ENCODE measurements at regions not wholly inside any gene's neighbourhood (a gene's known extent, or its start where the extent isn't known, plus 50 kb on each side); places are given as distances from the start of the nearest gene placed in this dataset.
A peak's percentile ranks its signal among the peaks of the same experiment; 100 is the strongest.
"Not testable (repeated sequence)": the region's sequence is repeated elsewhere in the genome, so short reads cannot be mapped to it uniquely, and the experiment has no call there.

DNA sequence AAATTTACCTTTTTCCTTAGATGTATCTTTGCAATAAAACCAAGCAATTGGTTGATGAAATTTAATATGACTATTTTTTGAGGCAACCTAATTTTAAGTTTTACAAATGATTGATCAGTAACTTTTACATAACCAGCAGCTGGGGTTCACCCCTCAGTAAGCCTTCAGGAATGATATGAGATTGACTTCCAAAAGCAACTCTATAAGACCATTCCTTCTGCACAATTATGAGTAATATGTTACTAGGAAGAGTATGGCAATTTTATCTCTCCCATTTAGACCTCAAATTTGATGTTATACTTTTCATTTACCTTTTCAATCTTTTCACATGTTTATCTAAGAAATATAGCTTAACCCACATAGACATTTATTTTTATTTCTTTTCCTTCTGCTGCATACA lies 1546.3 kb downstream of the HACE1 start:
- DNase-seq: no peak

DNA sequence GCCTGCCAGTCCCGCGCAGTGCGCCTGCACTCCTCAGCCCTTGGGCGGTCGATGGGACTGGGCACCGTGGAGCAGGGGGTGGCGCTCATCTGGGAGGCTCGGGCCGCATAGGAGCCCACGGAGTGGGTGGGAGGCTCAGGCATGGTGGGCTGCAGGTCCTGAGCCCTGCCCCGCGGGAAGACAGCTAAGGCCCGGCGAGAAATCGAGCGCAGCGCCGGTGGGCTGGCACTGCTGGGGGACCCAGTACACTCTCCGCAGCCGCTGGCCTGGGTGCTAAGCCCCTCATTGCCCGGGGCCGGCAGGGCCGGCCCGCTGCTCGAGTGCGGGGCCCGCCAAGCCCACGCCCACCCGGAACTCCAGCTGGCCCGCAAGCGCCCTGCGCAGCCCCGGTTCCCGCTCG lies 1565.3 kb downstream of the HACE1 start:
- DNase-seq: not testable (repeated sequence)

DNA sequence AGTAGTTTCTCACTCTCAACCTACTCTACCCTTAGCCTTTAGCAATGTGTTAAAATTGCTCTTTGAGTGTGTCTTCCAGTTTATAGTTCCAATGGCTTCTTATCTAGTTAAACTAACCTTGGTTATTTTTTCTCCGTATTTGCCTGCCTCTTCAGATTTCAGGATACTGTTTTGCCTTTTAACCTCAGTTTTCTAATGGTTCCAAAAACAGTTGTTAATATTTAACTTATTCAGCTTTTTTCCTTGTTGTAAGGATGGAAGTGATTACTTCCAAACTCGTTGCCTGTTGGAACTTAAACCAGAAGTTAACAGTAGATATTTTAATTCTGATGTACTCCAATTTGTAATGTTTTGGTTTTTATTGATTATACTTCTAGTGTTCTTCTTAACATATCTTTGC lies 1574.9 kb downstream of the HACE1 start:
- DNase-seq: no peak

DNA sequence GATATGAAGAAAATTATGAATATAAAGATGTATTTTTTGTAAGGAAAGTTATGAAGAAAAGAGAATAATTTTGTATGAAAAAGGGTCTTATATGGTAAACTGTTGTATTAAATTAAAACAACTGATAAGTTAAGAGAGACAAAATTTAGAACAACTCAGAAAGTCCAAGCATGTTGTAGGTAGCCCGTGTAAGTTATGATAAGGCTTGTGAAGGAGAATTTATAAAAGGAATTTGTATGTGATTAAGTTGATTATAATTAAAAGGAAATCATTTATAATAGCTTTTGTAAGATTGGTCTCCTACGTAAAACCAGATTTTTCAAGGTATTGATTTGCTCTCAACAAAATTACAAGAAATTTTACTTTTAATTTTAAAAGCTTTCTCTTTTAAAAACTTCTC lies 1579.3 kb downstream of the HACE1 start:
- DNase-seq: no peak

DNA sequence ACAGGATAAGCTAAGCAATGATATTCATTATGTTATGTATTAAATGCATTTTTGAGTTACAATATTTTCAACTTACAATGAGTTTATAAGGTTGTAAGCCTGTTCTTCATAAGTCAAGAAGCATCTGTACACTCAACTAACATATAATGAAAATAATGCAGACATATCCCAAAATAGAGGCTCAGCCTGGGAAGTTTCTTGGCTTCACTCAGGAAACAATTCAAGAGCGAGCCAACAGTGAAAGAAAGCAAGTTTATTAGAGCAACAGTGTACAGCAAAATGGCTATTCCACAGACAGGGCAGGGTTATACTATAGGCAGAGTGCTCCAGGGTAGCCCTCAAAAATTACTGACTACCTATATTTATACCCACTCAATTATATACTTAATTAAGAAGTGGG lies 1581.8 kb downstream of the HACE1 start:
- no peak for DNase-seq

DNA sequence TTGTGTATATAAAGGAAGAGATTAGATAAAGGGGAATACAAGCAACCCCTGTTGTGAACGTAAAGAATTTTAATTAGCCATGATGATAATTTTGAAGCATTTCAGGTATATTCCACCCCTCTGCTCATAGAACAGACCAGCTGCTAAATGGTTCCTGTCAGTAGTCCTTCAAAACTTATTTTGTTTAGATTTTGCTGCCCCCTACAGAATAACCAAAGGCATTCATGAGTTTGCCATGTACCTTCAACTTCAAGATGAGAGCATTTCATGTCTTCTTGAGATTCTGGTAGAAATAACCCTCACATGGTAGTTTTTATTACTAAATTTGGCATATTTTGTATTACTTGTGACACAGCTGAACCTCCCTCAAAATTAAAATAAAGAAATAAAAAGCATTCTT lies 1586.7 kb downstream of the HACE1 start:
- peak; percentile 27 for DNase-seq

DNA sequence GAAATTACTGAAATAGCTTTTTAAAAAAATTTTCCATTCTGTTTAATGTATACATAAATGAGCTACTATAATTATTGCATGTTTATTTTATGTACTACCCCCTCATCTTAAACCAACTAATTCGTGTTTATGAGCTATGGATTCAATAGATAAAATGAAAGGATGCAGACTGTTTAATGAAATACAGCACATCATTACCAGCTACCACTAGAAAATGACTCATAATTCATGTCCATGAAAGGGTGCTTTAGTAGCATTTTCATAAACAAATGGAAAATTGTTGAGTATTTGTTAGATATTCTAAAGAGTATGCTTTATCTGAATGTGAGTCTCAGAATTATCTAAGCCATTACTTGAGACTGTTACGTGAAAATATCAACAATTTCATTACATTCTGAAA lies 1590.1 kb downstream of the HACE1 start:
- DNase-seq: no peak

DNA sequence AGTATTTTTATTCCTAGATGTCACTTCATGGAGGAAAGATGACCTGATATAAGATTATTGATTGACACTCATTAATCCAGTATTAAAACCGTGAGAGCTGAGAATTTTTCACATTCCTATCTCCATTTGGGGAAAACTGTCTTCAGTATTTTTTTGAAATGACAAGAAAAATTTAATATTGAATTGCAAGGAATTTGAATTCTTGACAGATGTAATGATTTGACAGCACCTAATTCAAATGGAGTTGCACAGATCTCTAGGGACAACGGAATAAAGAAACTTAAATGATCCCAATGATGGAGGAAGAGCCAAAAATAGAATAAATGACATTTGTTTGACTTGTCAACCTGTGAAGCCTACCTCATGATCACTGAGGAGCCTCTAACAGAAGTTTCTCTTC lies 1591.4 kb downstream of the HACE1 start:
- DNase-seq: no peak

DNA sequence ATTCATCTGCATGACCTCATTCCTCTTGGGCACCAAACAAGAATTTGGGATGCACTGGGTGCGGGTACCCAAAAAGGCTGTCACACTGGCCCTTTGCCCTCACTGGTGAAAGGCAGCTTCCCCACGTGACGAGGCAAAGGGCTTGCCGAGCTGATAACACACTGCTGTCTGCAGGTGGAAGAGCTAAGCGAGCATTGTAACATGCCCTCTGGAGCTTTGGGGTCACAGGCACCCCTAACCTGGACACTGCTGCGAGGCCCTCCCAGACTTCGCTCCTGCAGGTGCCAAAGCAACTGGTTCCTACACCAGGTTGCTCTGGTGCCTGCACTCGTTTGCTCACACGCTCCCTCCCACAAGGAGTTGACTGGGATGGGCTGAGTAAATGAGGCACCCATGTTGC lies 1595.7 kb downstream of the HACE1 start:
- no peak for DNase-seq

DNA sequence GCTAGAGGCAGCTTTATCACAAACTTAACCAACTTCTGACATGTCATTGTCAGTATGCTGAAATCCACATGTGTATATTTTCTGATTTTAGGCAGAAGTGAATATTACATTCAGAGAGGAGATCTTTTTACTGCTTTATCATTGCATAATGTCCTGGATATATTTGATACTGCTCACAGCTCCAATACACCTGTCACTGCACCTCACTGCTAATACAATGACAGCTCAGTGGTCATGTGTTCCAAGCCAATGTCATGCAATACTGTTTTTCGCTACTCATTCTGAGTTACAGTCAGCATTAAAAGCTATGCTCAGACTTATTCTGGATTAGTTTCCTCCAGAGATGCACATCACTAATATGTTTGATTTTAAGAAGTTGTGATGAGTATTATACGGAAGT lies 1604.6 kb downstream of the HACE1 start:
- DNase-seq: no peak

DNA sequence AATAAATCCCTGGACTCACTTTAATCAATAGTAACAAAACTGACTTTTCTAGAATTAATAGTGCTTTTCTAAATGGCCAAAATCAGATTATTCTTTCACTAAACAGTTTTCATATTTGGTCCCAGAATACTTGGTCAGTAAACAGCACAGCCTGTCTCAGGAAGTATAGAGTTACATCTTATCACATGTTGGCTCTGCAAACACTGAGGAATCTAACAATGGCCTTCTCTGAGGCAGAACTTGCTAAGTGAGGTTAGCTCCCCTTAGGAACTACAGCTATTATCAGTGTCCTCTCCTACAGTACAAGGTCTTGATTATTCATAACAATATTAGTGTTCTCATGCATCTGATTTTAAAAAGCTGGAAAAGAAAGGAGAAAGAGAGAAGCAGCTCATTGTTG lies 1622.8 kb downstream of the HACE1 start:
- DNase-seq: no peak

DNA sequence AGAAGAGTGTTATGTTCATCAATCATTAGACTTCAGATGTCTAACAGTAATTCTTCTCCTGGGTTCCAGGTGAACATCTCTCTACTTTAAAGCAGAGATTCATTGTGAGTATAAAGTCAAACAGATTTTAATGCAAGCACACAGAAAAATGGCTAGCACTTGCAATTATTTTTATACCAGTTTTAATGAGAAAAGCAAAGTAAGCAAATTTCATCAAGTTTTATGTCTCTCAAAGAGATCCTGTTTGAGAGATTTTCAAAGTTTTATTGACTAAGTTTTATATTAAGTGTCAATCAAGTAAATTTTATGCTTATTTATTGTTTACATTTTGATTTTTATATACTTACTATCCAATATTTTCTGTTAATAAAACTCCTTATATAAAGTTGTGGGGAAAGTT lies 1628.5 kb downstream of the HACE1 start:
- no peak for DNase-seq

DNA sequence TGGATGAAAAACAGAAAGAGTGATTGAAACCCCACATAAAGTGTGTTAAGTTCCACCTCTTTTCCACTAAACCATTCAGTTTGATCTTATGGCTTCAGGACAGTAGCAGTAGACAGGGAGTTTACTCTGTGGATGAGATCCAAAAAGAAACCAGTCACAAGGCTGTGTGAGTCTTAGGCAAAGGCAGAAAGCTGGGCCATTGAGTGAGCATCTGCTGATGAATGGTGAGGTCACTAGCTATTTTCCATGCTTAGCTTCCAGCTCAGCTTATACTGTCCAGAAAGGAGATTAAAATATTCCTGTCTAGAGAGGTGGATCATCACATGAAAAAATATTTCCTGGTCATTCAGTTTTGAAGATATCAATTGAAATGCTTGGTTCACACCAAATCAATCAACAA lies 1643.9 kb downstream of the HACE1 start:
- DNase-seq: no peak

DNA sequence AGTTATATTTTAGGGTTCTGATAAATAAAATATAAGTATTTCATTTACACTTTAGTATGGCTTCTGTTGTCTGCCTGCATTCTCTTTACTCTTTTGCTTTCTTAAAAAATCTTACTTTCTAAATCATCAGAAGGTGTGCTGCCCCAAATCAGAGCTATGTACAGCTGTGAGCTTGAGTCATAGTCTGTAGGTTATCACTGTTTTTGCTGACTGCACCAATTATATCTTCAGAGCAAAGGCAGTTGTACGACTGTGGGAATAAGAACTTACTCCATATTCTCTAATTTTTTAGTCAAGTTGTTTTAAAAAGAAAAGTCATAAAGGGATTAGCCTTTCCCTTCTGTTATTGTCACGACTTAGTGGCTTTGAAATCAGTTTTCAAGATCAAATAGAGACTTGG lies 1649.0 kb downstream of the HACE1 start:
- DNase-seq: no peak

DNA sequence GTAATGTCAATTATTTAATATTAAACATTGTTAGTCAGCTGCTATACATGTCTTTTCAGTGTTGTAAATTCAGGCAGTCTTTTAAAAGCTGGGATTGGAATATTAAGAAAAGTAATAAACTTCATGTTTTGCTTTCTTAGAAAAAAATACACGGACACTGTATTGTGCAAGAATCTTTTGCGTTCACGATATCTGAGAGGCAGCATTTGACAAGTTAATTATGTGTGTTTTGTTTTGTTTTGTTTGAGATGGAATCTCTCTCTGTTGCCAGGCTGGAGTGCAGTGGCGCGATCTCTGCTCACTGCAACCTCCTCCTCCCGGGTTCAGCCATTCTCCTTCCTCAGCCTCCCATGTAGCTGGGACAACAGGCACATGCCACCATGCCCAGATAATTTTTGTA lies 1661.3 kb downstream of the HACE1 start:
- no peak for DNase-seq

DNA sequence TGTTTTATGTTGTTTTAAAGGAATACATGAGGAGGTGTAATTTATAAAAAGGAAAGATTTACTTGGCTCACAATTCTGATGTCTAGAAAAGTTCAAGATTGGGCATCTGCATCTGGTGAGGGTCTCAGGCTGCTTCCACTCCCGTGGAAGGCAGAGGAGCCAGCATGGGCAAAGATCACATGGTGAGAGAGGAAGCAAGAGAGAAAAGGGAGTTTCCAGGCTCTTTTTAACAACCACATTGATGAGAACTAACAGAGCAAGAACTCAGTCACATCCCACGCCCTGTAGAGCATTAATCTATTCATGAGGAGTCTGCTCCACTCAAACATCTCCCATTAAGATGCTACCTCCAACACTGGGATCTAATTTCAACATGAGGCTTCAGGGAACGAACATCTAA lies 1666.3 kb downstream of the HACE1 start:
- DNase-seq: no peak

DNA sequence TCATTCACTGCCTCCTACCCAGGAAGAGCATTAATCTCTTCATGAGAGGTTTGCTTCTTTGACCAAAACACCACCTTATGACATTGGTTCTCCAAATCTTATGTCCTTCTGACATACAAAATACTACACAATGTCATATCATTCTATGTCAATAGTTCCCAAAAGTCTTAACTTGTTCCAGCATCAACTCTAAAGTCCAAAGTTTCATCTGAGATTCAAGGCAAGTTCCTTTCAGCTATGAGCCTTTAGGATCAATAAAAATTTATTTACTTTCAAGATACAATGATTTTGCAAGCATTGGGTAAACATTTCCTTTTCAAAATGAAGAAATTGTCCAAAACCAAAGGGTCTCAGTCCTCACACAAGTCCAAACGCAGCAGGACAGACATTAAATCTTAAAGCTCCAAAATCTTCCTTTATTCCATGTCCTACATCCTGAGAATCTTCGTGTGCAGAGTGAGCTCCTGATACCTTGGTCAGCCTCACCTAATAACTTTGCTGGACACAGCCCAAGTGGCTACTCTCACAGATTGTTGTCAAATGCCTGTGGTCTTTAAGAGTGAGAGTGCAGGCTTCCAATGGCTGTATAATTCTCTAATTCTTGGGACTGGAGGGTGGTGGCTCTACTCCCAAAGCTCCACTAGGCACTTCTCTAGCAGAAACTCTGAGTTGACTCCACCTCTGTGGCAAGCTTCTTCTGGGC lies 1668.2 kb downstream of the HACE1 start:
- DNase-seq: no peak

DNA sequence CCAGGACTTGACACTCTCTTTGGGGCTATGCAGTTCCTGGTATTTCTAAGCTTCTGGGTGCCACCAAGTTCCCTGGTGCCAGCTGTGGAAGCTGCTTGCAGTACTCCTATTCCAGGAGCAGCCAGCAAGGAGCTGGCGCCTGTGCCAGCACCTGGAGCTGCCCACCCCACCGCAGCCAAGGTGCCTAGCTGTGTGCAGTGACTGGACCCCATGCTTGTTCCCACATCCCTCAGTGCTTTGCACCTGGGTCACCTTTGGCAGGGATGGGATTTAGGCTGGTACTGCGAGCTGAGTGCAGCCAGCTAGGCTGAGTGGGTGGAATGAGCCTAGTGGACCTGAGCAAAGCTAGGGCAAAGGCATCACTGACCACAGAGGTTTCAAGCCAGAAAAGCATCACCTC lies 1674.9 kb downstream of the HACE1 start:
- no peak for DNase-seq

DNA sequence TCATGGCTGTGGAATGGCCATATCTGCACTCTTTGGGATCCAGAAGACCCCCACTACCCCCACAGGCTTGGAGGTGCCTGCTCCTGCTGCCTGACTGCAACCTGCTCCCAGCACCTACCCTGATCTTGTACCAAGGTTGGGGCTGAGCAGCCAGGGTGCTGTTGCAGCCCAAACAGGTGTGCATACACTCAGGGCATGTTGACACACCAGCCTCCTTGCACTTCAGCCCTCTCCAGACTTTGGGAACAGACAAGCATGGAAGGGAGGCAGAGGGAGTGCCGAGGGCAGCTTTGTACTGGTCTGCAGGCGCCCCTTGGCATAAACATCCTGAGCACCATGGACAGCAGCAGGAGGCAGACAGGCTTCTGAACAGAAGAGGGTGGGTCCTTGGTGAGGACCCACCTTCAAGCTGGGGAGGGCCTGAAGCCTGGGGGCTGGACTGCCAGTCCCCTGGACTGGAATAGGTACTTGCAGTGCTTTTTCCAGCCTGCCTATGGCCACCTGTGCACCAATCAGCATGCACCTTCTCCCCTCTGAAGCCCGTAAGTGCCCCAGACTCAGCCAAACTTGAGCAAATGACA lies 1675.8 kb downstream of the HACE1 start:
- DNase-seq: no peak

DNA sequence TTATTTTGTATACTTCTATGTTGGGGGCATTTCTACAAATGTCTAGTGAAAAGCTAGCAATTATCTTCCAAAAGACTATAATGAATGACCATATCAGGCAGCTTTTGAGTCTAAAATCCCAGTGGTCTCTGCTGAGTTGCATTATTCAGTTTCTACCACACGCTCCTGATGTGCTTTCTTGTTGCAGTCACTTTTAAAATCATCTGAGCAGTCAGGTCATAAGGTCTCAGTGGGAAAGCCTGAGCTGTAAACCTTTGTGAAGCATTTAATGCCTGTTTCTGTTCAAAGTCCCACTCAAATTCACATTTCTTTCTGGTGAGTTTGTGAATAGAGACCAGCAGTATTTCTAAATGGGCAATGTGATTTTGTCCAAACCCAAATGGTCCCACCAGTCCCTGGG lies 1681.5 kb downstream of the HACE1 start:
- no peak for DNase-seq

DNA sequence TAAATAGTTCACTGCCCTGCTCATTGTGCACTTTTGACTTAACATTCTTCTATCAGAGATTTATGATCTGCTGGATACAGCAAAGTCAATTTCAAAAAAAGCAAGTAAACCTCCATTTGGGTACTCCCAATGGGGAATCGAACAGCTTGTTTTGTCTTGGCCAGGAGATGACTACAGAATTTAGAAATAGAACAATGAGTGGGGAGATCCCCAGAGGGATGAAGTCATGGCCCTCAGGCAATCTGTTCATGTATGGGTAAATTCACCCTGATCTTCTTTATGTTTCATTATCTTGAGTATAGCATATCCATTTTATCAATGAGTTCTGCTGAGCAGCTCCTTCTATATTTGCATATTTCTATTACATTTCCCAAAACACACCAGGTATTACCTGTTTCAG lies 1681.9 kb downstream of the HACE1 start:
- no peak for DNase-seq

DNA sequence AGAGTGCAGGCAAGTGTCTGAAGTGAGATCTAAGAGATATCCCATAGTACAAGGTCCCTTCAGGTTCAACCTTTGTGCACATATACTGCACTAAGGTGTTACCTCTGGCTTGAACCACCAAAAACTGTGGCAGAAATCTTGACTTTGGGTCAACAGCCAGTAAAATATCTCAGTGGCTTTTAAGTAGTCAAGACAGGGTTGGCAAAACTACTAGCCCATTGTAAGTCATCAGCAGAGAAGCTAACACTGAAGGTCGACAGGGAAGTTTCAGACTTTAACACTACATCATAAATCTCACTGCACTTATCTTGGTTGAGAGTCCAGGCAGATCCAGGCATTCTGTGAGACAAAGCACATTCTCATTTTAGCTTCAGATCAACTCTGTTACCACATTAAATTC lies 1684.7 kb downstream of the HACE1 start:
- DNase-seq: no peak

DNA sequence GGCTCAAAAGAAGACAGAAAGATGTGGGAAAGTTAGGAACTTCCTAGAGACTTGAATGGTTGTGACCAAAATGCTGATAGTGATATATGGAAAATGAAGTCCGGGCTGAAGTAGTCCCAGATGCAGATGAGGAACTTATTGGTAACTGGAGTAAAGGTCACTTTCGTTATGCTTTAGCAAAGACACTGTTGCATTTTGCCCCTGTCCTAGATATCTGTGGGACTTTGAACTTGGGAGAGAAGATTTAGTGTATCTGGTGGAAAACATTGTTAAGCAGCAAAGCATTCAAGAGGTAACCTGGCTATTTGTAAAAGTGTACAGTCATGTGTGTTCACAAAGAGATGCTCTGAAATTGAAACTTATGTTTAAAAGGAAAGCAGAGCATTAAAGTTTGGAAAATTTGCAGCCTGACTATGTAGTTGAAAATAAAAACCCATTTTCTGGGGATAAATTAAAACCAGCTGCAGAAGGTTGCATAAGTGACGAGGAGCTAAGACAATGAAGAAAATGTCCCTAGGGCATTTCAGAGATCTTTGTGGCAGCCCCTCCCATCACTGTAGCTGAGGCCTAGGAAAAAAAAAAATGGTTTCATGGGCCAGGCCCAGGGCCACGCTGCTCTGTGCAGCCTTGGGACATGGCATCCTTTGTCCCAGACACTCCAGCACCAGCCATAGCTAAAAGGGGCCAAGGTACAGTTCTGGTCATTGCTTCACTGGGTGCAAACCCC lies 1692.2 kb downstream of the HACE1 start:
- DNase-seq: no peak
